ENCODE measurements at regions not wholly inside any gene's neighbourhood (a gene's known extent, or its start where the extent isn't known, plus 50 kb on each side); places are given as distances from the start of the nearest gene placed in this dataset.
A peak's percentile ranks its signal among the peaks of the same experiment; 100 is the strongest.

- H4K91ac ChIP-seq (ENCODE audit: insufficient read length, low read depth, low read length) = no peak overlapping the region
- H3K4ac ChIP-seq (ENCODE audit: low read depth, low read length) = no peak overlapping the region
- H3K79me1 ChIP-seq (ENCODE audit: insufficient read depth, low read depth, low read length, poor library complexity, severe bottlenecking) = no peaks in the 10 kb centered on the region
- no peak overlapping the region for H3K56ac ChIP-seq (ENCODE audit: insufficient read length, low read depth, low read length)
- no peak overlapping the region for H2BK15ac ChIP-seq (ENCODE audit: low read depth, low read length)
- H2AFZ ChIP-seq (ENCODE audit: low read length) = no peak overlapping the region
- no peak overlapping the region for H3K9ac ChIP-seq (ENCODE audit: extremely low read depth, insufficient read length, low read length)
- H3K14ac ChIP-seq (ENCODE audit: insufficient read depth, low read length) = no peak overlapping the region
- no peaks in the 10 kb centered on the region for H4K20me1 ChIP-seq (ENCODE audit: control insufficient read depth, insufficient read depth, insufficient read length)
- peaks cover 4% of the 10 kb centered on the region for H3K23me2 ChIP-seq (ENCODE audit: insufficient read length, low read depth, low read length, poor library complexity, severe bottlenecking)
- no peak overlapping the region for H3T11ph ChIP-seq (ENCODE audit: low read length)
- DNase-seq = peak; percentile 89
- no peak overlapping the region for H2BK12ac ChIP-seq (ENCODE audit: insufficient read length, low read depth, low read length)
- H2BK5ac ChIP-seq (ENCODE audit: insufficient read length, low read length) = no peak overlapping the region
- Mint-ChIP-seq H3K4me3 (peak overlapping the region; percentile 33 to 48; a peak in 3 of 5 replicates), H3K36me3 (ENCODE audit: insufficient read depth in 1 of 3, low read depth in 3 of 3) (no peaks in the 10 kb centered on the region; a peak in 1 of 7 replicates), H3K27ac (no peak overlapping the region), H3K9me3 (no peaks in the 10 kb centered on the region), H3K27me3 (ENCODE audit: low read depth) (peaks cover 87% of the 10 kb centered on the region), H3K4me1 (peaks cover 15 to 16% of the 10 kb centered on the region in 2 experiments)
- peak; percentile 92 for TF ChIP-seq CTCF (conservative IDR thresholded peaks at IDR 0.05)
- peak overlapping the region; percentile 35 for H3K4me2 ChIP-seq (ENCODE audit: insufficient read depth, insufficient read length, low read length)
- H2BK20ac ChIP-seq (ENCODE audit: low read depth, low read length, poor library complexity, severe bottlenecking) = no peak overlapping the region
- no peak overlapping the region for H3K18ac ChIP-seq (ENCODE audit: insufficient read length, low read depth, low read length)
- no peaks in the 10 kb centered on the region for H3K79me2 ChIP-seq (ENCODE audit: insufficient read depth, low read length)
- H3K4me1 ChIP-seq (ENCODE audit: insufficient read depth, low read length) = no peaks in the 10 kb centered on the region
- peaks cover 26% of the 10 kb centered on the region; the same call in 1 of the 2 replicates for H3K27me3 ChIP-seq (ENCODE audit: insufficient read depth, low read length)
- no peak overlapping the region for H2BK120ac ChIP-seq (ENCODE audit: low read depth, low read length, poor library complexity, severe bottlenecking)
- no peak overlapping the region for H4K8ac ChIP-seq (replicated peaks; ENCODE audit: insufficient read length, low read depth, low read length)
- H3K23ac ChIP-seq (ENCODE audit: insufficient read length, low read depth, low read length) = no peak overlapping the region
- H2AK5ac ChIP-seq (ENCODE audit: insufficient read length, low read length) = no peak overlapping the region
- no peaks in the 10 kb centered on the region for H3K9me3 ChIP-seq (ENCODE audit: control insufficient read depth, low read depth, low read length)
- no peak overlapping the region for H4K5ac ChIP-seq (ENCODE audit: insufficient read length, low read depth, low read length)
- WGBS (ENCODE audit: extremely low coverage, insufficient read length, low lambda C conversion rate) = no CpG with 5 or more reads among the region's 17 CpGs
- no peak overlapping the region for H3K27ac ChIP-seq (ENCODE audit: insufficient read length, low read depth, low read length)
These were observed 144.6 kb upstream of the TNR start for GRCh38 chr1:175887981-175888428.

Measured in H9 (cell line).